22Rv1 (cell line): ENCODE measurements at regions not wholly inside any gene's neighbourhood (a gene's known extent, or its start where the extent isn't known, plus 50 kb on each side); places are given as distances from the start of the nearest gene placed in this dataset.

Source experiments
- H3K27ac ChIP-seq: fragments of 450-650 bp; 2 replicates; pipeline ENCODE4 v1.5.1; 2017
- ZFX ChIP-seq: fragments of 450-650 bp; IDR thresholded peaks from 2 replicates; pipeline ENCODE4 v1.6.1; 2017; ENCODE audit warnings: antibody characterized with exemption, borderline replicate concordance
- TF ChIP-seq, protein P1 (sequence below): fragments of 450-650 bp; IDR thresholded peaks from 2 replicates; pipeline ENCODE4 v1.5.1; 2017; ENCODE audit warnings: mild to moderate bottlenecking

DNA sequence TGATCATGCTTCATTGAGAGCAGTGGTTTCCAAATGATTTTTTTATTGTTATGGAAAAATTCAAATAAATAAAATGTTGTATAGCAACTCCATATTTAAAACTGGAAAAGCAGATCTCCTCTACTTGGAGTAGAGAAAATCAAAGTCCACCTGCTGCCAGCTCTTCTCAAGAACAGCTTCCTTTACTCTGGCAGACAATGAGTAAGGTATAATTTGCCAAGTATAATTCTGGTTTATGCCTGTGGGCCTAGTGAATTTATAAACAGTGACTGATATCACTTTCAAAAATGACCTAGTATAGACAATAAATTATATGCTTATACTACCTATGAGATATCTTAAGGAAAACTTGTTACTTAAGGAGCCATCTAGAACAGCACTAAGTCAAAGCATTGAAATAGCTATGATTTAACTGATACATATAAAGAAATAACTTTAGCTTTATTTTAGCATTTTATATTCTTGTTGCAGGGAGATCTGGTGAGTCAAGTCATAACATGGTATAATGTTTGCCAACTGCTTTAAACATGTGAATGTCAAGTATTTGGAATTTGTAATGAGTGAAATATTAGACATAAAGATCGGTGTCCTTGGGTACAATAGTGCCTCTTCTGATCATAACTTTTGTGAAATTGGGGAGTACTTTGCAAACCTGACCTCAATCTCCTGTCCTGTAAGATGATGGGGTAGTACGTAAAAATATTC is 1389.1 kb upstream of the PIK3C3 start:
- H3K27ac ChIP-seq: no peak overlapping the region
- no peak for TF ChIP-seq ZFX
- TF ChIP-seq, protein P1, sequence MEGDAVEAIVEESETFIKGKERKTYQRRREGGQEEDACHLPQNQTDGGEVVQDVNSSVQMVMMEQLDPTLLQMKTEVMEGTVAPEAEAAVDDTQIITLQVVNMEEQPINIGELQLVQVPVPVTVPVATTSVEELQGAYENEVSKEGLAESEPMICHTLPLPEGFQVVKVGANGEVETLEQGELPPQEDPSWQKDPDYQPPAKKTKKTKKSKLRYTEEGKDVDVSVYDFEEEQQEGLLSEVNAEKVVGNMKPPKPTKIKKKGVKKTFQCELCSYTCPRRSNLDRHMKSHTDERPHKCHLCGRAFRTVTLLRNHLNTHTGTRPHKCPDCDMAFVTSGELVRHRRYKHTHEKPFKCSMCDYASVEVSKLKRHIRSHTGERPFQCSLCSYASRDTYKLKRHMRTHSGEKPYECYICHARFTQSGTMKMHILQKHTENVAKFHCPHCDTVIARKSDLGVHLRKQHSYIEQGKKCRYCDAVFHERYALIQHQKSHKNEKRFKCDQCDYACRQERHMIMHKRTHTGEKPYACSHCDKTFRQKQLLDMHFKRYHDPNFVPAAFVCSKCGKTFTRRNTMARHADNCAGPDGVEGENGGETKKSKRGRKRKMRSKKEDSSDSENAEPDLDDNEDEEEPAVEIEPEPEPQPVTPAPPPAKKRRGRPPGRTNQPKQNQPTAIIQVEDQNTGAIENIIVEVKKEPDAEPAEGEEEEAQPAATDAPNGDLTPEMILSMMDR: no peak

DNA sequence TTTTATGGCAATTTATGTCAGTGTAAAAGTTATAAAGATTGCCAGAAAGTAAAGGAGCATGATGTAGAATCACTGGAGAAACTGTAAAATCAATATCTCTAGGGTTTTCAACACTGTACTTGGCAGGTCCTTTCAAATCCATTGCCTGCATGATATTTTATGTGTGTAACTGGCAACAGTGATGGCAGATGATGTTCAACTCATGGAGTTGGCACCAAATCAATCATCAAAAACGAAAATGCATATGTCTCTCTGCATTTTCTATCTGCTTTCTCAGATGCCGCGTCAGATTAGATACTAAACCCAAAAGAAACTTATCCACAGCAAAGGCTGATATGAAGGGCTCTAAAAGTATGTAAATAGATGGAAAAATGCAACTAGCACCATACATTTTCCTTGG is 1395.5 kb upstream of the PIK3C3 start:
- no peak for TF ChIP-seq ZFX
- TF ChIP-seq, protein P1: no peak
- H3K27ac ChIP-seq: no peak overlapping the region

DNA sequence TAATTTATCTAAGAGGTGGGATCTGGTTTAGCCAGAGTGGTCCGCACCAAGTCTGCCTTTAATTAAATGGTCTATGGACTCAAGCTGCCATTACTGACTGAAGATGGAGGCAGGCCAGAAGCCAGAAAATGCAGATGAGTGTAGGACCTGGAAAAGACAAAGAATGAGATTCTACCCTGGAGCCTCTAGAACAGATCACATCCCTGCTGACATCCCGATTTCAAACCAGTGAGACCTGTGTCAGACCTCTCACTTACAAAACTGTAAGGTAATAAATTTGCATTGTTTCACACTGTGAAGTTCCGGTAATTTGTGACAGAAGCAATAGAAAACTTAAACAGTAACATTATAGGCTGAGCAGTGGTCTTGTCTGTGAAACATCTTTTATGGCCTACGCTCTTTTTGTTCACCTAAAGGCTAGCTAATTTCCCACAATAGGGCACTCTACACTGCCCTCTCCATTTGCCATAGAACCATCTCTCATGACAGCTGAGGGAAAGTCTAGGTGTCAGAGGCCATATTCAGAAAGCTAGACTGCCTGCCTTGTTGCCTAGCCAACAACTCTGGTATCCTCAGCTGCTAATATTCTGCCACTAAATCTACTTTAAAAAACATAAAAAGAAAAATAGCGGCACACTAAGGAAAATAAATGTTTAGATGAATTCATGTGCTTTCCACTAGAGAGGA is 1396.2 kb upstream of the PIK3C3 start:
- TF ChIP-seq, protein P1: no peak
- TF ChIP-seq ZFX: no peak
- no peak overlapping the region for H3K27ac ChIP-seq

DNA sequence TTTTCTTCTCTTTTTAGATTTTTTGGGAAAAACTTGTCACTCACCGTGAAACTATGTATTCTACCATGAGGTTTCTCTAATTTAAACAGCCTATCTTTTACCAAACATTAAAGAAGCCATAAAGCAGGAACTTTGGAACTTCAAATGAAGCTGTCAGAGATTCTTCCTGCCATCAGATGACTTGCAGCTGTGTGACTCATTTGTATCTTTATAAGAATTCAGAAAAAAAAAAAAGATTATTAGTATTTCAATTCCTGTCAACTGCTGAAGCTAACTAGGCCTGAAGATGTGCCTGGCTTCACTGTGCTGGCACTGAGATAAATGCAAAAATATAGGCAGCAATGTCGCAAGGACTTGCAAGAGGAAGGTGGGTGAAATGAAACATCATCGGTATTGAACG is 1399.1 kb upstream of the PIK3C3 start:
- no peak overlapping the region for H3K27ac ChIP-seq
- TF ChIP-seq, protein P1: no peak
- TF ChIP-seq ZFX: no peak

DNA sequence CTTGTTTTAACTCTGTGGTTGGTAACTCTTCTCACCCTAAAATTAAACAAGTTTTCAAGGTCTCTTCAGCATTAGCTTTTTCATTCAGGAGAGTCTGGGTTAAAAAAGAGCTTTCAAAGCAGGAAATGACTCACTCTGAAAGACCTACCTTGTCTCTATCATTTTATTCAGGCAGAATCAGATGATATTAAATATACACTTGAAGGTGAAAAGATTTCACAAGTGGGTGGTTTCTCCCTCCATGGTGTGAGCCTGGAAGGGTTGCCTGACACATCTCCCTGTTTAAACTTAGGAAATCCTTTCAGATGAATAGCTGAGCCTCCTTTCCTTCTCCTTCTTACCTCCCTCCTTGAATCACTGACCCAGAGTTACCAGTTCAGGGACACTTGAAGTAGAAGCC is 1402.0 kb upstream of the PIK3C3 start:
- TF ChIP-seq, protein P1: no peak
- no peak for TF ChIP-seq ZFX
- H3K27ac ChIP-seq: no peak overlapping the region

DNA sequence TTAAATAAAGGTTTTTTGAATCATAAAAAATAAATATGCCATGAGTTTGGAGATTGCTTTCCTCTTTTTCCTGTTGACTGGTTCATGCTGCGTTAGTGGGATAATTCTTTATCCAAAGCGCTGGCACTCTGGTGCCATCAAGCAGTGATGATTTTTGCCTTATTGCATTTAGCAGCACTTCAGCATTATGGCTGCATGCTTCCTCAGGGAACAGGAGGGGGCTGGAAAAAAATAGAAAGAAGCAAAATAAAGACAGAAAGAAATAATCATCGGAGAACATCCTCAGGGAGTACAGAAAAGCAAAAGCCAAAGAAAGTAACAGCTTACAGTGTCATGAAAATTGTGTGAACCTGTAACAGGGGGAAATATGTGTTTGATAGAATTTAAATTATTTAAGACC is 1408.2 kb upstream of the PIK3C3 start:
- no peak for TF ChIP-seq ZFX
- no peak overlapping the region for H3K27ac ChIP-seq

DNA sequence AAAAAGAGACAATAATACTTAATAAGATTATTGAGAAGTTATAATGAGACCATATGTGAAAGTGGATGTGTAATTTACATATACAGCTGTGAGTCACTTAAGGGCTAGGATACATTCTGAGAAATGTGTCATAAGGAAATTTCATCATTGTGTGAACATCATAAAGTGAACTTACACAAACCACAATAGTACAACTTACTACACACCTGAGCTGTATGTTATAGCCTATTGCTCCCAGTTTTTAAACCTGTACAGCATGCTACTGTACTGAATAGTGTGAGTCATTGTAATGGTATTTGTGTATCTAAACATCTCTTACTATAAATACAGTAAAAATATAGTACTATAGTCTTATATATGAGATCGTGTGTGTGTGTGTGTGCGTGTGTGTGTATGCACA is 1420.3 kb upstream of the PIK3C3 start:
- TF ChIP-seq, protein P1: no peak
- TF ChIP-seq ZFX: no peak
- no peak overlapping the region for H3K27ac ChIP-seq
